ENCODE measurements at regions not wholly inside any gene's neighbourhood (a gene's known extent, or its start where the extent isn't known, plus 50 kb on each side); places are given as distances from the start of the nearest gene placed in this dataset.

DNA sequence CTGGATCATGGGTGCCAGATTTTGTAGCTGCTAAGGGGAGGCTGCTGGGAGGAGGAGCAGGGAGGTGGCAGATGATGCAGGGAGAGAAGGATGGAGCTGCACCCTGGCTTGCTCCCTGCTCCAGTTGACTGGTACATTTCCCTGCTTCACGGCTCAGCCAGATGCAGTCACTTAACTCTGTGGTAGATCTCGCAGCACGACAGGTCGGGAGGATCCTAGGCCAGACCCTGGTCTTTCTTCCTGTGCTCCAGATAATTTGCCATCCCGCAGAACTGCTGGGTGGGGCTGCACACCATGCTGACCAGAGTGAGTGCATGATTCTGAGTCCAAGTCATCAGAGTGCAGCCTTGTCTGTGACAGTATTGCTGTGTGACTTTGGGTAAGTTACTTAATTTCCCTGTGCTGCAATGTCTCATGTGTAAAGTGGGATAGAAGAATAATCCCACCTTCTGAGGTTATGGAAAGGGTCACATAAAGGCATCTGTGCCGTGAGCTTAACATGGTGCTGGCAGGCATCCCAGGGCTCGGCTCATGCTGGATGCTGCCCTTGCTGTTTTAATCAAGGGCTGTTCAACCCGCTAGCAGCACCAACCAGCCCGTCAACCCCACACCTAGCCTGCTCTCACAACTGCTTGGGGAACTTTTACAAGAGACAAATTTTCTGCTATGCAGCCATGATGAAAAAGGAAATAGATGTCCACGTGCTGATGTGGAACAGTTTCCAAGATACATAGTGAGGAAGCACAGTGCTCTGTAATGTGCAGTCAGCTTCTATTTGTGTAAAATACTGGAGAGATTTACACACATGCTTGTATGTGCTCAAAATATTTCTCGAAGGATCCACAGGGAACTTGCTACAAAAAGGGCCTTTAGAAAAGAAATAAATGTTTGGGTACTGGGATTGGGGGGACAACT is 257.9 kb downstream of the CDH26 start:
- DNase-seq (ENCODE audit: low read depth), result no peak
- TF ChIP-seq, protein P1, sequence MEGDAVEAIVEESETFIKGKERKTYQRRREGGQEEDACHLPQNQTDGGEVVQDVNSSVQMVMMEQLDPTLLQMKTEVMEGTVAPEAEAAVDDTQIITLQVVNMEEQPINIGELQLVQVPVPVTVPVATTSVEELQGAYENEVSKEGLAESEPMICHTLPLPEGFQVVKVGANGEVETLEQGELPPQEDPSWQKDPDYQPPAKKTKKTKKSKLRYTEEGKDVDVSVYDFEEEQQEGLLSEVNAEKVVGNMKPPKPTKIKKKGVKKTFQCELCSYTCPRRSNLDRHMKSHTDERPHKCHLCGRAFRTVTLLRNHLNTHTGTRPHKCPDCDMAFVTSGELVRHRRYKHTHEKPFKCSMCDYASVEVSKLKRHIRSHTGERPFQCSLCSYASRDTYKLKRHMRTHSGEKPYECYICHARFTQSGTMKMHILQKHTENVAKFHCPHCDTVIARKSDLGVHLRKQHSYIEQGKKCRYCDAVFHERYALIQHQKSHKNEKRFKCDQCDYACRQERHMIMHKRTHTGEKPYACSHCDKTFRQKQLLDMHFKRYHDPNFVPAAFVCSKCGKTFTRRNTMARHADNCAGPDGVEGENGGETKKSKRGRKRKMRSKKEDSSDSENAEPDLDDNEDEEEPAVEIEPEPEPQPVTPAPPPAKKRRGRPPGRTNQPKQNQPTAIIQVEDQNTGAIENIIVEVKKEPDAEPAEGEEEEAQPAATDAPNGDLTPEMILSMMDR (conservative IDR thresholded peaks at IDR 0.05; ENCODE audit: low read depth, low read length), result no peak
- H3K4me3 ChIP-seq (ENCODE audit: low read depth, low read length), result no peak overlapping the region

DNA sequence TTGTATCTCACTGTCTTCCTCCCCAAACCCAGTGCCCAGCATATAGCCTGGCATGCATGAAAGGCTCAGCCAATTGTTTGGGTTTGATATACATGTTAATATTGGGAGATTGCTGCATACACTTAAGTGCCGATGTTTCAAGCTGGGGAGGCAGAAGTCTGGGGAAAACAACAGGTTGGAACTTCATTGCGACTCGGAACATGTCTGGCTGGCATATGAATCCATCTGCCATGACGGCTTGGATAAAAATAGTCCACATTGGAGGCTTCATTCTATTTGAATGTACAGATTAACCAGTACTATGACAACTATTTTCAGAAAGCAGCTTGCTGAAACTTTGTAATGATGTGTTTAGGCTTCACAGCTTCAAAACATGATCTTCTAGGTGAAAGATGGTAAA is 261.0 kb downstream of the CDH26 start:
- TF ChIP-seq, protein P1 (conservative IDR thresholded peaks at IDR 0.05; ENCODE audit: low read depth, low read length), result no peak
- no peak for DNase-seq (ENCODE audit: low read depth)
- H3K4me3 ChIP-seq (ENCODE audit: low read depth, low read length), result no peak overlapping the region

DNA sequence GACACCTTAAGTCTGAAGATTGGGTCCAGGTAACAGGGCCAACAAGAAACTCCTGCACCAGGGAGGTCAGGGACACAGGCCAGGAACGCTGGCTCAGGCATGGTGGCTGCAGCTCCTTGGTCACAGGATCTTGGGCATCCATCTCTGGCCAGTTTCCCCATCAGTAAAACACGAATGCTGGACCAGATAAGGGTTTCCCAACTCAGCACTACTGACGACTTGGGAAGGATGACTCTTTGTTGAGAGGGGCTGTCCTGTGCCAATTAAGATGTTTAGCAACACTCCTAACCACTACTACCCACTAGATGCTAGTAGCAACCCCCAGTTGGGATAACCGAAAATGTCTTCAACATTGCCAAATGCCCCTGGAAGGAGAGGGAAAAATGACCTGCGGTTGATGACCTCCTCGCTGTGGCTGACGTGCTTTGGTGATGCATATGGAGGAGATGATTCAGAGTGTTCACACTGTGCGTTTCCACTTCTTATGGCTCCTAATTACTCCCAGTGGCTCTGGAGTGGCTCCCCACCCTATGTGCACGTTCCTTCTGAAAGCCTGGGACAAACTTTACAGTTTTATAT is 261.9 kb downstream of the CDH26 start:
- TF ChIP-seq, protein P1 (conservative IDR thresholded peaks at IDR 0.05; ENCODE audit: low read depth, low read length), result no peak
- H3K4me3 ChIP-seq (ENCODE audit: low read depth, low read length), result no peak overlapping the region
- DNase-seq (ENCODE audit: low read depth), result no peak

DNA sequence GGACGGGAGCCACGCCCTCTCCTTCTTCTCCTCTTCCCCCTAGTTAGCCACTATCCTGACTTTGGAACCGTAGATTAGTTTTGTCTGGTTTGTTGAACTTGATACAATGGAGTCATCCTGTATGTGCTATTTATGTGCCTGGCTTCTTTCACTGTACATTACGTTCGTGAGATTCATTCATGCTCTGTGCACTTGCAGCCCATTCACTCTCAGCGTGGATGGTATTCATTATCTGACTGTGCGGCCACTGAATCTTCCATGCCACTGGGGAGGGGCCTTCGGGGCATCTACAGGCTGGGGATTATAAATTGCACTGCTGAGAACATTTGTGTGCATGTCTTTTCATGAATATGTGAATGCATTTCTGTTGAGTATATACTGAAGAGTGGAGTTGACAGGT is 262.5 kb downstream of the CDH26 start:
- DNase-seq (ENCODE audit: low read depth), result no peak
- TF ChIP-seq, protein P1 (conservative IDR thresholded peaks at IDR 0.05; ENCODE audit: low read depth, low read length), result no peak
- H3K4me3 ChIP-seq (ENCODE audit: low read depth, low read length), result no peak overlapping the region

DNA sequence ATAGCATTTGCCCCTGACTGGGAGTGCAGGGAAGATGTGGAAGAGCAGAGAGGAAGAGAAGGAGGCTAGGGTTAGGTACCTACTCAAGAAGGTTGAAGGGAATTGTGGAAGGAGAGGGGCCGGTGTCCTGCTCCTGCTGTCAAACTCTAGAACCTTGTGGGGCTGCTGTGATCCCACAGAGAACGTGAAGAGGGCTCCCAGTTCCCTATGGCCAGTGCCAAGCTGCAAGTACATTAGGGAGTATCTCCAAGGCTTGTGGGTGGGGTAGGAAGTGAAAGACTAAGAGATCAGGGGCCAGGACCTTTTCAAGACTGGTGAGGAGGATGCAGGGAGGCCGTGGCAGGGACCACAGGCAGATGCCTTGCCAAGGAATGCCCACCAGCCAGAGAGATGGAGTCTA is 263.4 kb downstream of the CDH26 start:
- DNase-seq (ENCODE audit: low read depth), result no peak
- no peak overlapping the region for H3K4me3 ChIP-seq (ENCODE audit: low read depth, low read length)
- TF ChIP-seq, protein P1 (conservative IDR thresholded peaks at IDR 0.05; ENCODE audit: low read depth, low read length), result no peak

DNA sequence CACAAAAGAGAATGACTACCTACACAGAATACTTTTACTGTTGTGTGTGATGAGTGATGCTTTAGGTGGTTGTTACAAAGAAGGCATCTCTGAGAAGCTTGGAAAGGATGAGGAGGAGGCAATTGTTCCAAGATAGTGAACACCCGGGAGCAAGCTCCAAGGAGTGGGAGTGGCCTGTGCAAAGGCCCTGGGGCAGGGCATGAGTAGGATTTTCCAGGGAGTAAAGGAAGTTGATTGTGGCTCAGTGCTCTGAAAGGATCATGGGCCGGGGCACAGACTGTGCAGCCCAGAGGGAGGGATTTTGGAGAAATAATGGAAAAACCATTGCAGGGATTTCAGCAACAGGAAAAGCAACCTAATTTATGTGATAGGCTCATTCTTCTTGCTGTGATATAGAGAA is 264.3 kb downstream of the CDH26 start:
- H3K4me3 ChIP-seq (ENCODE audit: low read depth, low read length), result no peak overlapping the region
- no peak for DNase-seq (ENCODE audit: low read depth)
- TF ChIP-seq, protein P1 (conservative IDR thresholded peaks at IDR 0.05; ENCODE audit: low read depth, low read length), result no peak
